ENCODE measurements at regions not wholly inside any gene's neighbourhood (a gene's known extent, or its start where the extent isn't known, plus 50 kb on each side); places are given as distances from the start of the nearest gene placed in this dataset.

- TF ChIP-seq CTCF (IDR thresholded peaks at IDR 0.05) (no peak), POLR2A (IDR thresholded peaks at IDR 0.05) (no peak)
Measured at GRCh38 chr4:18110099-18110498, 88.5 kb upstream of the LCORL start.

Measured in heart left ventricle (tissue), 13 donors.